ENCODE measurements at regions not wholly inside any gene's neighbourhood (a gene's known extent, or its start where the extent isn't known, plus 50 kb on each side); places are given as distances from the start of the nearest gene placed in this dataset.

GRCh38 chr1:191974004-191974403, 184.3 kb upstream of the RGS18 start:
- no peak for FAIRE-seq
- TF ChIP-seq POLR2A (IDR thresholded peaks at IDR 0.05; ENCODE audit: low read depth, low read length), result no peak
- no peak for DNase-seq (ENCODE audit: insufficient read length, low spot score)

DNA sequence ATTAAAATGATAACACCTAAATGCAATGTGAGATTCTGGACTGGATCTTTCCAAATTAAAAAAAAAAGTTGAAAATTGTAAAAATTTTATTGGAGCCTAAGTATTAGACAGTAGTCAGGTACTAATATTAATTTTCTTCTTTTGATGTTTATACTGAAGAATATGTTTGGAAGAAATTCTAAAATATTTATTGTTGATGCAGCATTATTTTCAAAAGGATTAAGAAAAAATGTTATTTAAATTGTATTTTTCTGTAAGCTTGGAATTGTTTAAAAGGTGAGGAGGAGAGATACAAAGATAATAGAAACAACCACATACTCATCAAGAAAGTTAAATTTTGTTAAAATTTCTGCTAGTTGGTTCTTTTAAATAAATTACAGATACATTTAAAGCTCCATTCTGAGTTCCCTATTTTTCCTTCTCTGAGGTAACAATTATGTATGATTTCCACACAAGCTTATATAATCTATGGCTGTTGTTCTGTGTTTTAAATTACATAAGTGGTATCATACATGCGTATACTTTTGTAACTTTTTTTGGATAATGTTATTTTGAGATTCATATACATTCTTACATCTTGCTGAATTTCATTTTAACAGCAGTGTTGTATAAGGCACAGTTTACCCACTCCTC, 180.3 kb upstream of the RGS18 start:
- no peak for TF ChIP-seq POLR2A (IDR thresholded peaks at IDR 0.05; ENCODE audit: low read depth, low read length)
- DNase-seq (ENCODE audit: insufficient read length, low spot score) (no peak), FAIRE-seq (no peak)

DNA sequence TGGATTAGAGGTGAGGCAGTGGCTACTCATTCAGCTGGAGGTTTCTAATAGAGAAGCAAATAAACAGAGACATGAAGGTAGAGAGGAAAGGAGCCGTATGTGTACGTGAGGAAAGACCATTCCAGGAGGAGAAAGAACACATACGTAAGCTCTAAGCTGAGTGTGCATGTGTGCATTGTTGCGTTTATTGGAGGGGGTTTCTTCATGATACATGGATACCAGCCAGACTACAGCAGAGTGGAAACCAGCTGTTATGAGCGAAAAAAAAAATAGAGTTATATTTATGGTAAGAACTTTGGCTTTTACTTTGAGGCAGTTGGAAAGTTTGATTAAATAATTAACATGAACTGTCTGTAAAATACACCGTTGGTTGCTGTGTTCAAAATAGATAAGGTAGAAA, 173.4 kb upstream of the RGS18 start:
- FAIRE-seq, result no peak
- TF ChIP-seq POLR2A (IDR thresholded peaks at IDR 0.05; ENCODE audit: low read depth, low read length), result no peak
- no peak for DNase-seq (ENCODE audit: insufficient read length, low spot score)

DNA sequence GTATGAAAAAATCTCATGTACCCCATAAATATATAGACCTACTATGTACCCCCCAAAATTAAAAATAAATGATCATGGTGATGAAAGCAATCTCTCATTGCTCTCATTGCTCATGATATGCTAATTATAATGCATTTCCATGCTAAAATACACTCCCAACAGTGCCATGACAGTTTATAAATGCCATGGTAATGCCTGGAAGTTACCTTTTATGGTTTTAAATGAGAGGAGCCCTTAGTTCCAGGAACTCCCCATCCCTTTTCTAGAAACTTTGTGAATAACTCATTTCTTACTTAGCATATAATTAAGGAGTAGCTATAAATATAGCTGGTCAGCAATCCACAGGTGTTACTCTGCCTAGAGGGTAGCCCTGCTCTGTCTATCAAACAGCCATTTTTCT, 166.1 kb upstream of the RGS18 start:
- no peak for DNase-seq (ENCODE audit: insufficient read length, low spot score)
- TF ChIP-seq POLR2A (IDR thresholded peaks at IDR 0.05; ENCODE audit: low read depth, low read length), result no peak
- FAIRE-seq, result no peak

DNA sequence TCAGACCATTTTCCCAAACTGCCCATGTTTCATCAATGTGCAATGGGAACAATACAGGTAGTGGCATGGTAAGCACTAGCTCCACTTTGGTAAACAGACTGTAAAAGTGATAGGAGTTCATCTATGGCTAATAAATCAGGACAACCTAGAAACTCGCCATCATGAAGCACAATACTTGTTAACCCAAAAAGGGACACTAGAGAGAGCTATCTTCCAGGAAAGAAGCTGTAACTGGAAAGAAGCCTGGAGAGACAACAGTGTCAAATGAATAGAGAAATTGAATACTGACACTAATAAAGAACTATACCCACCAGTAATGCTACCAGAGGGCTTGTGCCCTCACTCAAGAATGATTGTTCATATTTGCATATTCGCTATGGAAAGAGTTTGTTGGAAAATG, 164.7 kb upstream of the RGS18 start:
- DNase-seq (ENCODE audit: insufficient read length, low spot score), result no peak
- peak; percentile 72 for FAIRE-seq
- TF ChIP-seq POLR2A (IDR thresholded peaks at IDR 0.05; ENCODE audit: low read depth, low read length), result no peak

- no peak for DNase-seq (ENCODE audit: insufficient read length, low spot score)
- no peak for FAIRE-seq
- no peak for TF ChIP-seq POLR2A (IDR thresholded peaks at IDR 0.05; ENCODE audit: low read depth, low read length)
Observed at GRCh38 chr1:192002063-192002462, 156.2 kb upstream of the RGS18 start.

GRCh38 chr1:192003295-192004077, 154.8 kb upstream of the RGS18 start:
- DNase-seq (ENCODE audit: insufficient read length, low spot score), result no peak
- TF ChIP-seq POLR2A (IDR thresholded peaks at IDR 0.05; ENCODE audit: low read depth, low read length), result no peak
- no peak for FAIRE-seq

GRCh38 chr1:192005976-192006375, 152.3 kb upstream of the RGS18 start:
- FAIRE-seq (no peak), DNase-seq (ENCODE audit: insufficient read length, low spot score) (no peak)
- no peak for TF ChIP-seq POLR2A (IDR thresholded peaks at IDR 0.05; ENCODE audit: low read depth, low read length)

DNA sequence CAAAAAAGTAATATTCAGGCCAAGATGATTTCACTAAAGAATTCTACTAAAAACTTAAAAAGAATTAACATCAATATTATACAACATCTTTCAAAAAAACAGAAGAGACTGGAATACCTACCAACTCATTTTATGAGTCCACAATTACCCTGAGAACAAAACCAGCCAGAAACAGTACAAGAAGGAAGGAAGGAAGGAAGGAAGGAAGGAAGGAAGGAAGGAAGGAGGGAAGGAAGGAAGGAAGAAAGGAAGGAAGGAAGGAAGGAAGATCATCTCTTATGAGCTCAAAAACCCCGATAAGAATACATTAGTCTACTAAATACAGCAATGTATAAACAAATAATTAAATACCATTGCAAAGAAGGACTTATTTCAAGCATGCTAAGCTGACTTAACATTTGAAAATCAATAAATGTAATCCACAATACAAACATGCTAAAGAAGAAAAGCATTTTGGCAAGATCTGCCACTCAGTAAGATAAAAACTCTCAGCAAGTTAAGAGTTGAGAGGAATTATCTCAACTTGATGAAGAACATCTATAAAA, 149.9 kb upstream of the RGS18 start:
- DNase-seq (ENCODE audit: insufficient read length, low spot score), result no peak
- no peak for FAIRE-seq
- no peak for TF ChIP-seq POLR2A (IDR thresholded peaks at IDR 0.05; ENCODE audit: low read depth, low read length)

- FAIRE-seq (peak; percentile 48), DNase-seq (ENCODE audit: insufficient read length, low spot score) (no peak)
- TF ChIP-seq POLR2A (IDR thresholded peaks at IDR 0.05; ENCODE audit: low read depth, low read length), result no peak
Observed at GRCh38 chr1:192010406-192010805, 147.9 kb upstream of the RGS18 start.

GRCh38 chr1:192011525-192011924, 146.7 kb upstream of the RGS18 start:
- no peak for TF ChIP-seq POLR2A (IDR thresholded peaks at IDR 0.05; ENCODE audit: low read depth, low read length)
- no peak for DNase-seq (ENCODE audit: insufficient read length, low spot score)
- FAIRE-seq, result no peak

DNA sequence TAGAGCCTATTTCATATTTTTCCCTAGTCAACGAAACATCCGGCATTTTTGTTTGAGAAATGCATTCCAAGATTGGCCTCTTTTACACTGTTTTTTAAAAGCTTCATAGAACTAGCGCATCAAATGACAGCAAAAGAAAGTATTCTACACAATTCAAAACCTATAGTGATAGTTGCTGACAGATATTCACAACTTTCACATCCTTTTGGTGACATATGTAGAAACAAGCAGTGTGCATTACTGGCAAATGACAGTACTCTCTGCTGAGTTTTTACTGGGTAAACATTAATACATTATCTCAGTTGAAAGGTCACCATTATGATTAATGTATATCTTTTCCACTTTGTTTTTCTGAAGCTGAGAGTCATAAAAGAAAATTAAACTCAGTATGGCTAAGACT, 135.4 kb upstream of the RGS18 start:
- DNase-seq (ENCODE audit: insufficient read length, low spot score) (no peak), FAIRE-seq (peak; percentile 58)
- no peak for TF ChIP-seq POLR2A (IDR thresholded peaks at IDR 0.05; ENCODE audit: low read depth, low read length)

- DNase-seq (ENCODE audit: insufficient read length, low spot score), result no peak
- no peak for TF ChIP-seq POLR2A (IDR thresholded peaks at IDR 0.05; ENCODE audit: low read depth, low read length)
- no peak for FAIRE-seq
Observed at GRCh38 chr1:192024881-192025280, 133.4 kb upstream of the RGS18 start.

GRCh38 chr1:192038567-192038966, 119.7 kb upstream of the RGS18 start:
- FAIRE-seq, result no peak
- TF ChIP-seq POLR2A (IDR thresholded peaks at IDR 0.05; ENCODE audit: low read depth, low read length), result no peak
- no peak for DNase-seq (ENCODE audit: insufficient read length, low spot score)

- DNase-seq (ENCODE audit: insufficient read length, low spot score) (no peak), FAIRE-seq (peak; percentile 55)
- no peak for TF ChIP-seq POLR2A (IDR thresholded peaks at IDR 0.05; ENCODE audit: low read depth, low read length)
Observed at GRCh38 chr1:192045131-192045530, 113.1 kb upstream of the RGS18 start.

Data from H54 (cell line).